ENCODE measurements at regions not wholly inside any gene's neighbourhood (a gene's known extent, or its start where the extent isn't known, plus 50 kb on each side); places are given as distances from the start of the nearest gene placed in this dataset.

- Mint-ChIP-seq H3K27ac (ENCODE audit: unreplicated experiment) (no peak overlapping the region), H3K9me3 (ENCODE audit: unreplicated experiment) (no peaks in the 10 kb centered on the region), H3K4me3 (ENCODE audit: unreplicated experiment) (no peak overlapping the region), H3K27me3 (ENCODE audit: unreplicated experiment) (peaks cover 2% of the 10 kb centered on the region), H3K36me3 (ENCODE audit: low read depth, unreplicated experiment) (no peaks in the 10 kb centered on the region), H3K4me1 (ENCODE audit: unreplicated experiment) (peaks cover 9% of the 10 kb centered on the region)
- no peak for TF ChIP-seq CTCF (IDR thresholded peaks at IDR 0.05; ENCODE audit: unreplicated experiment)
- DNase-seq (ENCODE audit: low spot score): no peak
Observed at GRCh38 chr2:75319951-75320350, 120.6 kb upstream of the TACR1 start.

- peaks cover 2% of the 10 kb centered on the region for H3K27me3 Mint-ChIP-seq (ENCODE audit: unreplicated experiment)
- H3K4me3 Mint-ChIP-seq (ENCODE audit: unreplicated experiment): no peak overlapping the region
- H3K27ac Mint-ChIP-seq (ENCODE audit: unreplicated experiment): no peak overlapping the region
- H3K4me1 Mint-ChIP-seq (ENCODE audit: unreplicated experiment): no peaks in the 10 kb centered on the region
- H3K36me3 Mint-ChIP-seq (ENCODE audit: low read depth, unreplicated experiment): no peaks in the 10 kb centered on the region
- no peak for DNase-seq (ENCODE audit: low spot score)
- TF ChIP-seq CTCF (IDR thresholded peaks at IDR 0.05; ENCODE audit: unreplicated experiment): no peak
- H3K9me3 Mint-ChIP-seq (ENCODE audit: unreplicated experiment): no peaks in the 10 kb centered on the region
Observed at GRCh38 chr2:75317802-75318201, 118.5 kb upstream of the TACR1 start.

- Mint-ChIP-seq H3K4me1 (ENCODE audit: unreplicated experiment) (no peaks in the 10 kb centered on the region), H3K27ac (ENCODE audit: unreplicated experiment) (no peak overlapping the region), H3K9me3 (ENCODE audit: unreplicated experiment) (no peaks in the 10 kb centered on the region), H3K4me3 (ENCODE audit: unreplicated experiment) (no peak overlapping the region), H3K36me3 (ENCODE audit: low read depth, unreplicated experiment) (no peaks in the 10 kb centered on the region), H3K27me3 (ENCODE audit: unreplicated experiment) (peaks cover 2% of the 10 kb centered on the region)
- no peak for TF ChIP-seq CTCF (IDR thresholded peaks at IDR 0.05; ENCODE audit: unreplicated experiment)
- no peak for DNase-seq (ENCODE audit: low spot score)
Observed at GRCh38 chr2:75317316-75317715, 118.0 kb upstream of the TACR1 start.

GRCh38 chr2:75315436-75315835 is 116.1 kb upstream of the TACR1 start:
- no peak for DNase-seq (ENCODE audit: low spot score)
- H3K9me3 Mint-ChIP-seq (ENCODE audit: unreplicated experiment): no peaks in the 10 kb centered on the region
- H3K27ac Mint-ChIP-seq (ENCODE audit: unreplicated experiment): no peak overlapping the region
- TF ChIP-seq CTCF (IDR thresholded peaks at IDR 0.05; ENCODE audit: unreplicated experiment): no peak
- H3K4me1 Mint-ChIP-seq (ENCODE audit: unreplicated experiment): no peaks in the 10 kb centered on the region
- no peaks in the 10 kb centered on the region for H3K27me3 Mint-ChIP-seq (ENCODE audit: unreplicated experiment)
- no peak overlapping the region for H3K4me3 Mint-ChIP-seq (ENCODE audit: unreplicated experiment)
- H3K36me3 Mint-ChIP-seq (ENCODE audit: low read depth, unreplicated experiment): no peaks in the 10 kb centered on the region

GRCh38 chr2:75311993-75312392 is 112.7 kb upstream of the TACR1 start:
- Mint-ChIP-seq H3K9me3 (ENCODE audit: unreplicated experiment) (no peaks in the 10 kb centered on the region), H3K27me3 (ENCODE audit: unreplicated experiment) (no peaks in the 10 kb centered on the region), H3K27ac (ENCODE audit: unreplicated experiment) (no peak overlapping the region), H3K36me3 (ENCODE audit: low read depth, unreplicated experiment) (no peaks in the 10 kb centered on the region), H3K4me3 (ENCODE audit: unreplicated experiment) (no peak overlapping the region), H3K4me1 (ENCODE audit: unreplicated experiment) (no peaks in the 10 kb centered on the region)
- TF ChIP-seq CTCF (IDR thresholded peaks at IDR 0.05; ENCODE audit: unreplicated experiment): peak; percentile 36
- peak; percentile 34 for DNase-seq (ENCODE audit: low spot score)
